Muscle of back (tissue), 3 donors: ENCODE measurements at regions not wholly inside any gene's neighbourhood (a gene's known extent, or its start where the extent isn't known, plus 50 kb on each side); places are given as distances from the start of the nearest gene placed in this dataset.

Experiments used
- DNase-seq, 3 donors: peaks; one replicate each; pipeline versions ENCODE4 v3.0.0 to v3.0.0-alpha.2; 2013

DNA sequence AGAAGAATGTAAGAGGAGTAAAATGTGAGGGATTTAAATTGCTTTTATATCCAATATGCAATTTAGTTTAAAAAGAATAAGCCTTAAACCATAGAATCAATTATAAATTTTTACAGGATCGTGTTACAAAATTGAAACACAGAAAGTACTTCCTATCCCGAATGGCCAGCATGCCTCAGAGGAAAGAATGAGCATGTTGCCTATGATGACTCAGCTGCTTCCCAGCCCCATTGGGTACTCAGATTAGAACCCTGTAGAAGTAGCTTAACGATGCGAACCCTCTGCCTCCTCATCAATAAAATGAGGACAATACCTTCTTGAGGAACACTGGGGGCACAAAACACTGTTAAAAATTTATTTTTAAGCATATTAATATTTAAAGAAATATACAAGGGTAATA, 113.4 kb upstream of the CDK1 start:
- no peak for DNase-seq

GRCh38 chr10:60663850-60664249, 114.4 kb upstream of the CDK1 start:
- DNase-seq = no peak

- DNase-seq = no peak
These were observed 115.2 kb upstream of the CDK1 start for GRCh38 chr10:60662917-60663614.

DNA sequence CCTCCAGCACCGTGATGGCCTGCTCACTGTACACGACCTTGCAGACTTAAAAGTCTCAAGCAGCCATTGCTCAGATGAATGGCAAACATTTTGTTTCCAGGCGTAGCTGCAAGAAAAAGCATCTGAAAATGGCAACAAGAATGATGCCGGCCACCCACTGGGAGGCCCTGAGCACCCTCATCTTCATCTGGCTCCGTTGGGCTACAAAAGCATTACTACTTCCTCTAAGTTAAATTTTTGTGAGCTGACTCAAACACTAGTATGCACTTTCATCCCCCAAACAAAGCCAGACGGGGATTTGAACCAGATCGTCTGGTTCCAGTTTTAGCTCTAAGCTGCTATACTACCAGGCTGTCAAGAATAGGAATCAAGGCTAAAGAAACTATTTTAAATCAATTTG, 116.6 kb upstream of the CDK1 start:
- DNase-seq = peak in 1 of 3 donors; percentile 65

DNA sequence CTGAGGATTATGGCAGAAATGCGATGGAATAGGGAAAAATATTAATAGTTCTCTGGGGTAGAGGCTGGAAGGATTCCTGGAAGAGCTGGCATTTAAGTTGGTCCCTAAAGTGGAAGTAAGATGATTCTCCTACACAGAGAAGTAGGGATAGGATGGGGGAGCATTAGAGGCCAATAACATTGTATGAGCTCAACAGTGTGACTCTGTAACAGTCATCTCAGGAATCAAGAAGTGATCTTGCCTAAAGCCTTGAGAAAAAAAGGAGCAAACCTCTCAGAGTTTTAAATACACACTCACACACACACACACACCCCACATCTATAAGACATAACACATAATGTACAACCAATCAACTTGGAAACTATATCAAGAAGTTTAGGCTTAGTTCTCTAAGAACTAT, 117.7 kb upstream of the CDK1 start:
- DNase-seq = no peak

DNA sequence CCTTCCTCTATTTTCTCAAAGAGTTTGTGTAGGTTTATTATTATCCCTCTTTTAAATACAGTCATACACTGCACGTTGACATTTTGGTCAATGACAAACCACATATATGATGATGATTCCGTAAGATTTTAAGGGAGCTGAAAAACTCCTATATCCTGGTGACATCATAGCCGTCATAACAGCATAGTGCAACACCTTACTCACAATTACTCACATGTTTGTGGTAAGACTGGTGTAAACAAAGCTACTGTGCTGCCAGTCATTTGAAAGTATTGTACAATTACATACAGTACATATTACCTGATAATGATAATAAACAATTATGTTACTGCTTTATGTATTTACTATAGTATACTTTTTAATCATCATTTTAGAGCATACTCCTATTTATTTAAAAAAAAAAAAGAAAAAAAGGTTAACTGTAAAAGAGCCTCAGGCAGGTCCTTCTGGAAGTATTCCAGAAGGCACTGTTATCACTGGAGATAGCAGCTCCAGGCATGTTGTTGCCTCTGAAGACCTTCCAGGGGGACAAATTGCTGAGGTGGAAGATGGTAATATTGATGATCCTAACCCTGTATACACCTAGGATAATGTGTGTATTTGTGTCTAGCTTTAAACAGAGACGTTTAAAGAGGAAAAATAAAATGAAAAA, 123.3 kb upstream of the CDK1 start:
- no peak for DNase-seq

GRCh38 chr10:60652628-60653027, 125.7 kb upstream of the CDK1 start:
- no peak for DNase-seq

DNA sequence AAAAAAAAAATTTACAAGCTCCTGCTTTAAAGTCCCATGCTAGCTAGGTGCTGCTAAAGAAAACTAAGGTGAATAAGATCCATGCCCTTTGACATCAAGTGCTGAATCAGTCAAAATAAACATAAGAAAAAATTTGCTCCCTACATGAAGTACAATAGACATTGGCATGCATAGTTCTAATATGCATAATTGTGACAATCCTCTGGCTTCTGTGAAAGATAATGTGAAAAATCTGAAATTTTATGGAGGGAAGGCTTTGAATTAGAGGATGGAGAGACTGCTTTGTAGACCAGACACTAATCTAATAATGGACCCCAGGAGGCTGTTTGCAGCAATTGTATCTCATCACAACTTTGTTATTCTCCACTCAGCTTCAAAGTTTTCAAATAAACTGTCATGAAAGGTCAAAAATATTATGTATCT, 127.9 kb upstream of the CDK1 start:
- DNase-seq = no peak

DNA sequence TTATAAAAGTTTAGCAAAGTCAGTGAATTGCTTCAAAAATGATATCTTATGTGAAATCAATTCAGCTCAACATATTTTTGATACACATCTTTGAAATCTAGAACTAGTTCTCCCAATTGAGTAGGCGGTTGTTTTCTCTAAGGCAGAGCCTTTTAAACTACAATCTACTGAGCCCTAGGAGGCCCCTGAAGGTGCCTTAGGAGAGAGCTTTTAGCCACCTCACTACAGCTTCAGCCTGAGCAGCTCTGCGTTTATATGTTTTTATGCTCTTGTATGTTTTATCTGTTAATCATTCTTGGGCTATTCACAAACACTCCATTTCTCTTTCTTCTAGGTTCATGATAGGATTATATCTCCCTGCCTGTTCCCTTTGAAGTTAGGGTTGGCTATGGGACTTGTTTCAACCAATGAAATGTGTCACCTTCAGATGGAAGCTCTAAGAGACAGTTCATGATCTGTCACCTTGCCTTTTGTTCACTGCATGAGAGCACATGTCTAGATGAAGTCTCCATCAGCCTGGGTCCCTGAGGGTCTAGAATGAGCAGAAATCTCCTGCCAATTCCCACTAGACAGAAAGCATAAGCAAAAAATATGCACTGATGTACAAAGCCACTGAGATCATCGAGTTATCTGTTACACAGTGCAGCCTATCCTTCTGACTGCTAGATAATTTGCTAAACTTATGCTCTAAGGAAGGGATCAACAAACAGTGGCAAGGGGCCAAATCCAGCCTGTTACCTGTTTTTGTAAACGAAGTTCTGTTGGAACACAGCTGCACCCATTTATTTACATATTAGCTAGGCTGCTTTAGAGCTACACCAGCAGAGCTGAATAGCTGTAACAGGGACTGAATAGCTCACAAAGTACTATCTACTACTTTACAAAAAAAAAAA, 128.5 kb upstream of the CDK1 start:
- DNase-seq = no peak

DNA sequence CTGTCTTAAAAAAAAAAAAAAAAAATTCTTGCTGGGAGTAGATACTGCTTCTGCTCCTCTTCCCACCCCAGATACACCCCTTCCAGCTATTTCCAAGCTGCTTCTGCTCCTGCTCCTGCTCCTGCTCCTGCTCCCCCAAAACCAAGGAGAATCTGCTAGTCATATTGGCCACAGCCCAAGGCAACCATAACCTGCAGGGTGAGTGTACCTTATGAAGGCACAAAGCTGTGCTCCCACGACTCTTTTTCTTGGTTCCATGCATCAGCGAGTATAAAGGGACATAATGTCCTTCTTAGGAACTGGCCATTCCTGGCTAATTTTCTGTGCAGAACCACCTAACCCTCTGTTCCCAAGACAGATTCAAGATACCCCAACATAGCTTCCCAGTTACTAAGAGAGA, 129.5 kb upstream of the CDK1 start:
- no peak for DNase-seq

- DNase-seq = peak; percentile 59 to 73 (median 61)
These were observed 131.1 kb upstream of the CDK1 start for GRCh38 chr10:60646966-60647796.

DNA sequence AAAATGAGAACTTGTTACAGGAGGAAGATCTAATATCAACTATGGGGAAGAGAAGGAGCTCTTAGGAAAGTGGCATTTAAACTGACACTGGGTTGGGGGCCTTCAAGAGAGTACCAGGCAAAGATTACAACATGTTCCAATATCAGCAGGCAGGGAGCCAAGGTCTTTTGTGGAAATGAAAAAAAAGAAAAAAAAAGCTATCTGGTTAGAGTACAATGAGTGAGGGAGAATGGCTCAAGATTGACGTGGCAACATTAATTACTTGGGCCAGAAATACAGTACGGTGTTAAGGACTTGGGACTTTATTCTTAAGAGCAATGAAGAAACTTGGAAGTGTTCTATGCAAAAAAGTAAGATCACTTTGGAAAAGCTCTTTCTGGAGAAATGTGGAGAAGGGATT, 132.3 kb upstream of the CDK1 start:
- DNase-seq = no peak

GRCh38 chr10:60644436-60645130, 133.7 kb upstream of the CDK1 start:
- no peak for DNase-seq

- no peak for DNase-seq
These were observed 134.4 kb upstream of the CDK1 start for GRCh38 chr10:60643874-60644273.

- DNase-seq = no peak
These were observed 148.9 kb upstream of the CDK1 start for GRCh38 chr10:60629332-60629731.

- DNase-seq = no peak
These were observed 150.2 kb upstream of the CDK1 start for GRCh38 chr10:60627778-60628748.

DNA sequence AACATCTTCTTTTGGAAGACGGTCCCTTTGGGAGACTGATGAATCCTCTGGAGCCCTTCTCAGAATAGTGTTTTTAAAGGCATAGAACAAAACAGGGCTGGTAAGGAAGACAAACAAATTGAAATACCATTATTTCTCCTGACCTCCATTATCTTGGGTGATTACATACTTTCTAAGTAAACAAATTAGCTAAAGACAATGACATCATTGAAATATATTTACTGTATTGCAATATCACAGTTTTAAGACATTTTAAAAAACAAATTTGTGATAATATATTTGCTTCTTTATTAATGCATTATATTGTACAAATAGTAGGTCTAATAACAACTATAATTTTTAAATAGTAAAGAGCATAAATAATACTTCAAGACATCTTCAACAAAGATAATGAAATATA, 152.2 kb upstream of the CDK1 start:
- no peak for DNase-seq

- DNase-seq = no peak
These were observed 154.7 kb upstream of the CDK1 start for GRCh38 chr10:60623627-60624026.

DNA sequence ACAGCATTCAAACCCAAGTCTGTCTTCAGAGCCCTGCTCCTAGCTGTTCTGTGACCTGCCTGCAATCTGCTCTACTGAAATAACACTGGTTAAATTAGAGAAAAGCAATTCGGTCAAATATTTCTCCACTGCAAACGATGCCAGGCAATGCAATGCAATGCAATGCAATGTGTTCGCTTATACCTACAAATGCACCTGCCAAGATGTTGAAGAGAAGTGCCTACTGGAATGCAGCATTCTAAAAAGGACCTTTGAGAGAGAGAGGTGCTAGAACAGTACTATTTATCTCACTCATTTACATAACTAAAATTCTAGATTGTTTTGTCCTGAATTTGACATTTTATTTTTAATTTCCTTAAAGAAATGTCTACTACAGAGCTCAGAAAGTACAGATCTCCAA, 157.3 kb upstream of the CDK1 start:
- DNase-seq = no peak

DNA sequence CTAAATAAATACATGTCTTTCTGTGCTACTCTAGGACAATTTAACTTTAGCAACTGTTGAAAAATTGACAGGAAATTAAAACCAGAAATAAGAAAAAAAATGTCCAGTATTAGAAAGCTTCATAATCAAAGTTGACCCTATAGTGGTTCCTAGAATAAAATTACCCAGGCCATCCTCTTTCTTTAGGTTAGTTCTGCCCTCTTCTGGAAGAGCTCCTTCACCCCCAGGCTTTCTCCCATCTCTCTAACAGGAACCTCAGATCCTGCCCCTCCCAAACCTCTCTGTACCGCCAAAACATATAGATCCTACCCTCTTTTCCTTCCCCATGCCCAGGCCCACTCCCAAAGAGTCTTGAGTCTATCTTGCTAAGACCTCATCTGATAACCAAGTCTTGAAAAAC, 159.4 kb upstream of the CDK1 start:
- DNase-seq = no peak
